ENCODE measurements at regions not wholly inside any gene's neighbourhood (a gene's known extent, or its start where the extent isn't known, plus 50 kb on each side); places are given as distances from the start of the nearest gene placed in this dataset.
A peak's percentile ranks its signal among the peaks of the same experiment; 100 is the strongest.

DNA sequence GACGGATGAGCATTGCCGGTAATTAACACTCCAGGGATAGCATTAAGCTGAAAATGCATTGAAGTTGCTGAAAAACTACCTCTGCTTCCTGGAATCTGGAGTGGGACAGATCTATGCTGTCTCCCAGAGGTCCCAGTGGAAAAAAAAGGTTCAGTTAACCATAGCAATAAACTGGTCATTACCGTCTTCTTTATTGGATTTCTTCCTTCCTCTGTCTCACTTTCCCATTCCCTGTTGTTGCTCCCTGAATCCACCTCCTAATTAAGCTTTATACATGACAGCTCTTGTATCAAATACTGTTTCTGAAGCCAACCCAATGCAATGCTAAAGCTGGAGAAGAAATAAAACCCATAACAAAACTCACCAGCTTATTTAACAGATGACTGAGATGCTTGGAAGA is 1805.9 kb downstream of the NCAM2 start:
- no peak overlapping the region for H3K4ac ChIP-seq (replicated peaks; ENCODE audit: insufficient read length, low read depth, low read length)

More for the DNA sequence above, 1805.9 kb downstream of the NCAM2 start:
- no peaks in the 10 kb centered on the region for H3K36me3 ChIP-seq (ENCODE audit: control insufficient read depth in 2 of 4, insufficient read depth in 4 of 4, low read length in 3 of 4)
- no peak overlapping the region for H2BK15ac ChIP-seq (ENCODE audit: low read length)
- H3K23me2 ChIP-seq (ENCODE audit: low read depth, low read length) = no peaks in the 10 kb centered on the region
- DNase-seq (ENCODE audit: low read depth in 1 of 2, low spot score in 2 of 2) (no peak), FAIRE-seq (no peak)
- H3K79me1 ChIP-seq (ENCODE audit: low read depth, low read length) = no peaks in the 10 kb centered on the region
- no peak for TF ChIP-seq SP2 (IDR thresholded peaks at IDR 0.05; ENCODE audit: low read length)
- TF ChIP-seq CHD1 (IDR thresholded peaks at IDR 0.05; ENCODE audit: low read depth, low read length) = no peak
- TF ChIP-seq SIN3A (conservative IDR thresholded peaks at IDR 0.05 in 1 of 2, IDR thresholded peaks at IDR 0.05 in 1 of 2; ENCODE audit: low read depth in 1 of 2, low read length in 2 of 2) = no peak
- TF ChIP-seq JUN (IDR thresholded peaks at IDR 0.05; ENCODE audit: low read depth, low read length) = no peak
- TF ChIP-seq, protein P1, sequence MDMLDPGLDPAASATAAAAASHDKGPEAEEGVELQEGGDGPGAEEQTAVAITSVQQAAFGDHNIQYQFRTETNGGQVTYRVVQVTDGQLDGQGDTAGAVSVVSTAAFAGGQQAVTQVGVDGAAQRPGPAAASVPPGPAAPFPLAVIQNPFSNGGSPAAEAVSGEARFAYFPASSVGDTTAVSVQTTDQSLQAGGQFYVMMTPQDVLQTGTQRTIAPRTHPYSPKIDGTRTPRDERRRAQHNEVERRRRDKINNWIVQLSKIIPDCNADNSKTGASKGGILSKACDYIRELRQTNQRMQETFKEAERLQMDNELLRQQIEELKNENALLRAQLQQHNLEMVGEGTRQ (IDR thresholded peaks at IDR 0.05; ENCODE audit: low read length) = no peak
- no peak for TF ChIP-seq RAD21 (IDR thresholded peaks at IDR 0.05 in 1 of 2, conservative IDR thresholded peaks at IDR 0.05 in 1 of 2; ENCODE audit: low read depth in 2 of 2, low read length in 2 of 2)
- TF ChIP-seq FOSL1 (IDR thresholded peaks at IDR 0.05; ENCODE audit: insufficient read depth, low read depth, low read length) = no peak
- no peak for TF ChIP-seq CEBPB (IDR thresholded peaks at IDR 0.05; ENCODE audit: low read depth, low read length)
- TF ChIP-seq NRF1 (IDR thresholded peaks at IDR 0.05; ENCODE audit: low read depth, low read length) = no peak
- TF ChIP-seq SUZ12 (IDR thresholded peaks at IDR 0.05; ENCODE audit: low read length) = no peak
- TF ChIP-seq EGR1 (IDR thresholded peaks at IDR 0.05; ENCODE audit: borderline replicate concordance, low read depth, low read length) = no peak
- TF ChIP-seq SIX5 (IDR thresholded peaks at IDR 0.05; ENCODE audit: low read depth, low read length) = no peak
- no peak for TF ChIP-seq SRF (IDR thresholded peaks at IDR 0.05; ENCODE audit: low read depth, low read length)
- no peak for TF ChIP-seq SP4 (IDR thresholded peaks at IDR 0.05; ENCODE audit: low read length)
- no peak for TF ChIP-seq ZNF274 (IDR thresholded peaks at IDR 0.05; ENCODE audit: borderline replicate concordance, extremely low read depth, low read length)
- H2BK12ac ChIP-seq (ENCODE audit: low read depth, low read length) = no peak overlapping the region
- no peak overlapping the region for H3K9ac ChIP-seq (replicated peaks in 1 of 4; ENCODE audit: extremely low read depth in 1 of 4, low read depth in 3 of 4, low read length in 3 of 4)
- H3K23ac ChIP-seq (ENCODE audit: insufficient read length) = no peak overlapping the region
- H3K4me1 ChIP-seq (replicated peaks in 1 of 4; ENCODE audit: control insufficient read depth in 3 of 4, insufficient read depth in 4 of 4, low read length in 3 of 4) = no peaks in the 10 kb centered on the region
- H3K18ac ChIP-seq (ENCODE audit: extremely low read depth, low read length) = no peak overlapping the region
- ChIA-PET POLR2A (ENCODE audit: partially characterized antibody) (no interaction called here), CTCF (ENCODE audit: partially characterized antibody) (interaction anchor here (0.6 to 1.6 kb wide), 3 partner anchors 8 to 228 kb away, joined by 3 to 4 read pairs (median 3); no protein-coding TSS in a partner anchor)
- no peaks in the 10 kb centered on the region for H3K9me3 ChIP-seq (ENCODE audit: insufficient read depth in 2 of 2, low read depth in 1 of 2, low read length in 1 of 2)
- H3K79me2 ChIP-seq (ENCODE audit: control insufficient read depth in 1 of 2, insufficient read depth in 2 of 2, low read length in 2 of 2) = no peaks in the 10 kb centered on the region
- H3K14ac ChIP-seq (ENCODE audit: insufficient read length) = no peak overlapping the region
- no peak overlapping the region for H3K27ac ChIP-seq (ENCODE audit: low read depth, low read length)
- peak overlapping the region; percentile 71; the same call in 1 of the 2 replicates for H2AFZ ChIP-seq (ENCODE audit: low read length)
- no peak overlapping the region for H4K5ac ChIP-seq (ENCODE audit: insufficient read length, low read depth, low read length)
- H2BK120ac ChIP-seq (replicated peaks; ENCODE audit: low read depth, low read length) = no peak overlapping the region
- H2BK5ac ChIP-seq (ENCODE audit: low read depth, low read length) = no peak overlapping the region
- no peak overlapping the region for H3K56ac ChIP-seq (replicated peaks; ENCODE audit: insufficient read length, low read depth, low read length)
- H4K91ac ChIP-seq (replicated peaks; ENCODE audit: insufficient read length, low read length) = no peak overlapping the region
- no peak overlapping the region for H2BK20ac ChIP-seq (ENCODE audit: low read length)
- no peaks in the 10 kb centered on the region for H4K20me1 ChIP-seq (replicated peaks in 1 of 2; ENCODE audit: control insufficient read depth in 1 of 2, insufficient read depth in 2 of 2, low read length in 2 of 2)
- no peak overlapping the region for H3K4me2 ChIP-seq (ENCODE audit: insufficient read depth in 1 of 2, low read depth in 2 of 2, low read length in 2 of 2)
- H3K4me3 ChIP-seq (ENCODE audit: extremely low read depth in 1 of 4, insufficient read depth in 2 of 4, low read depth in 3 of 4, low read length in 4 of 4) = no peak overlapping the region
- no peak overlapping the region for H2AK5ac ChIP-seq (ENCODE audit: low read depth, low read length)
- no peak overlapping the region for H4K8ac ChIP-seq (ENCODE audit: extremely low read depth, insufficient read depth, low read length)
- WGBS, 2 experiments (ENCODE audit: extremely low coverage in 1 of 2, insufficient coverage in 1 of 2, insufficient read length in 1 of 2, insufficient replicate concordance in 2 of 2, low coverage in 1 of 2, low lambda C conversion rate in 2 of 2, missing lambda C conversion rate in 1 of 2) = 90% methylated on average over 3 of the region's 3 CpGs; no CpG with 5 or more reads in 1 of the 2 experiments
- no peaks in the 10 kb centered on the region for H3K27me3 ChIP-seq (replicated peaks in 1 of 4; ENCODE audit: control insufficient read depth in 3 of 4, extremely low read depth in 1 of 4, insufficient read depth in 3 of 4, low read length in 3 of 4)

Measured in H1 (cell line).